Lower lobe of right lung (tissue), 2 donors: ENCODE measurements at regions not wholly inside any gene's neighbourhood (a gene's known extent, or its start where the extent isn't known, plus 50 kb on each side); places are given as distances from the start of the nearest gene placed in this dataset.

Experiments used
- ATAC-seq, 2 donors: fragments of 200-7000 bp; cut with Tn5 transposase; one replicate each; pipeline ENCODE4 v1.9.1; 2020 to 2022; ENCODE audit warnings: mild to moderate bottlenecking in 2 of 2, moderate library complexity in 2 of 2
- DNase-seq: peaks from one replicate; pipeline ENCODE4 v3.0.0-alpha.2; 2020
- H3K27ac ChIP-seq: fragments of 200-600 bp; one replicate; pipeline ENCODE4 v1.8.0; 2022
- H3K27me3 ChIP-seq: fragments of 200-600 bp; one replicate; pipeline ENCODE4 v1.8.0; 2022; ENCODE audit warnings: low read depth
- H3K36me3 ChIP-seq: fragments of 200-600 bp; one replicate; pipeline ENCODE4 v1.8.0; 2022; ENCODE audit warnings: mild to moderate bottlenecking
- H3K4me1 ChIP-seq: fragments of 200-600 bp; one replicate; pipeline ENCODE4 v1.8.0; 2022
- H3K4me3 ChIP-seq: fragments of 200-600 bp; one replicate; pipeline ENCODE4 v1.8.0; 2022; ENCODE audit warnings: mild to moderate bottlenecking
- H3K9me3 ChIP-seq: fragments of 200-600 bp; one replicate; pipeline ENCODE4 v1.8.0; 2022
- CTCF ChIP-seq: fragments of 200-600 bp; IDR thresholded peaks from one replicate; pipeline ENCODE4 v1.8.0; 2022; ENCODE audit warnings: antibody characterized with exemption, mild to moderate bottlenecking
- intact Hi-C: fragments of 100-400 bp; cut with DNase I; formaldehyde crosslinking; loops from one replicate; pipeline ENCODE4 v1.11.0; 2022
- donor health status: DM: no; HTN: yes; CAD: no; lungs with severe emphysema.

- H3K4me3 ChIP-seq, result no peak overlapping the region
- no peaks in the 10 kb centered on the region for H3K4me1 ChIP-seq
- no peaks in the 10 kb centered on the region for H3K9me3 ChIP-seq
- ATAC-seq, result no peak
- H3K27me3 ChIP-seq, result no peaks in the 10 kb centered on the region
- DNase-seq, result no peak
- TF ChIP-seq CTCF, result no peak
- intact Hi-C loops, result no loop called here
- H3K36me3 ChIP-seq, result no peaks in the 10 kb centered on the region
- no peak overlapping the region for H3K27ac ChIP-seq
Measured at GRCh38 chr12:98156697-98157096, 358.7 kb upstream of the TMPO start.

GRCh38 chr12:98162906-98163678 is 352.3 kb upstream of the TMPO start:
- no peak for DNase-seq
- H3K4me3 ChIP-seq, result no peak overlapping the region
- ATAC-seq, result no peak
- no peaks in the 10 kb centered on the region for H3K36me3 ChIP-seq
- H3K9me3 ChIP-seq, result no peaks in the 10 kb centered on the region
- H3K27me3 ChIP-seq, result no peaks in the 10 kb centered on the region
- no peaks in the 10 kb centered on the region for H3K4me1 ChIP-seq
- intact Hi-C loops, result no loop called here
- H3K27ac ChIP-seq, result no peak overlapping the region
- TF ChIP-seq CTCF, result no peak

GRCh38 chr12:98172304-98172703 is 343.1 kb upstream of the TMPO start:
- H3K4me1 ChIP-seq, result no peaks in the 10 kb centered on the region
- no peak for ATAC-seq
- no peak for DNase-seq
- TF ChIP-seq CTCF, result no peak
- H3K4me3 ChIP-seq, result no peak overlapping the region
- H3K36me3 ChIP-seq, result no peaks in the 10 kb centered on the region
- H3K27ac ChIP-seq, result no peak overlapping the region
- no peaks in the 10 kb centered on the region for H3K27me3 ChIP-seq
- intact Hi-C loops, result no loop called here
- no peaks in the 10 kb centered on the region for H3K9me3 ChIP-seq

- H3K9me3 ChIP-seq, result no peaks in the 10 kb centered on the region
- H3K27me3 ChIP-seq, result no peaks in the 10 kb centered on the region
- intact Hi-C loops, result no loop called here
- ATAC-seq, result no peak
- TF ChIP-seq CTCF, result no peak
- H3K4me3 ChIP-seq, result no peak overlapping the region
- no peak overlapping the region for H3K27ac ChIP-seq
- no peak for DNase-seq
- no peaks in the 10 kb centered on the region for H3K36me3 ChIP-seq
- no peaks in the 10 kb centered on the region for H3K4me1 ChIP-seq
Measured at GRCh38 chr12:98172801-98173200, 342.6 kb upstream of the TMPO start.

GRCh38 chr12:98173773-98174427 is 341.5 kb upstream of the TMPO start:
- no peaks in the 10 kb centered on the region for H3K4me1 ChIP-seq
- no peaks in the 10 kb centered on the region for H3K27me3 ChIP-seq
- no peaks in the 10 kb centered on the region for H3K36me3 ChIP-seq
- no peak for DNase-seq
- H3K27ac ChIP-seq, result no peak overlapping the region
- ATAC-seq, result no peak
- intact Hi-C loops, result no loop called here
- no peak for TF ChIP-seq CTCF
- H3K4me3 ChIP-seq, result no peak overlapping the region
- H3K9me3 ChIP-seq, result no peaks in the 10 kb centered on the region
